CD14-positive monocyte (primary cell): ENCODE measurements at regions not wholly inside any gene's neighbourhood (a gene's known extent, or its start where the extent isn't known, plus 50 kb on each side); places are given as distances from the start of the nearest gene placed in this dataset.
"Not testable (repeated sequence)": the region's sequence is repeated elsewhere in the genome, so short reads cannot be mapped to it uniquely, and the experiment has no call there.

Experiments used
- DNase-seq, 3 donors: peaks; one replicate each; pipeline ENCODE4 v3.0.0-alpha.2; 2011 to 2022
- H2AFZ ChIP-seq: 2 replicates; pipeline ENCODE4 v1.6.0; 2012; ENCODE audit warnings: mild to moderate bottlenecking, low read depth, low read length, inconsistent platforms; ENCODE audit not compliant: insufficient read depth, poor library complexity, severe bottlenecking
- H3K27ac ChIP-seq, 2 donors: 1 replicate in 1 of 2; 2 replicates in 1 of 2; pipeline ENCODE4 v1.5.1; 2012 to 2013; ENCODE audit warnings: low read length in 2 of 2, control low read depth in 1 of 2, inconsistent platforms in 1 of 2, low read depth in 1 of 2, mild to moderate bottlenecking in 1 of 2
- H3K27me3 ChIP-seq, 2 donors: one replicate each; pipeline versions ENCODE4 v1.6.0 to v1.6.1; 2011 to 2013; ENCODE audit warnings: low read length in 2 of 2; ENCODE audit not compliant: control insufficient read depth in 2 of 2, insufficient read depth in 2 of 2
- H3K36me3 ChIP-seq, 2 donors: replicated peaks in 1 of 2; 1 replicate in 1 of 2; 2 replicates in 1 of 2; pipeline versions ENCODE4 v1.5.1 to v1.6.1; 2012 to 2013; ENCODE audit warnings: low read length in 2 of 2, control low read depth in 1 of 2, inconsistent platforms in 1 of 2, mild to moderate bottlenecking in 1 of 2; ENCODE audit not compliant: insufficient read depth in 2 of 2, control insufficient read depth in 1 of 2
- H3K4me1 ChIP-seq, 2 donors: 1 replicate in 1 of 2; 2 replicates in 1 of 2; pipeline versions ENCODE4 v1.5.1 to v1.6.1; 2012 to 2013; ENCODE audit warnings: low read length in 2 of 2, control low read depth in 1 of 2, inconsistent platforms in 1 of 2, mild to moderate bottlenecking in 1 of 2, moderate library complexity in 1 of 2; ENCODE audit not compliant: insufficient read depth in 2 of 2, control insufficient read depth in 1 of 2
- H3K4me2 ChIP-seq: replicated peaks from 2 replicates; pipeline ENCODE3; 2012; ENCODE audit warnings: low read length, moderate library complexity, mild to moderate bottlenecking; ENCODE audit not compliant: poor library complexity, severe bottlenecking; ENCODE audit errors: extremely low read depth
- H3K4me3 ChIP-seq, 3 experiments: fragments of 200-600 bp in 1 of 3; sonication (generic) in 1 of 3; replicated peaks in 1 of 3; 1 replicate in 2 of 3; 2 replicates in 1 of 3; pipeline ENCODE4 v1.5.1; 2011 to 2013; ENCODE audit warnings: low read length in 3 of 3, mild to moderate bottlenecking in 3 of 3, control low read depth in 2 of 3, low read depth in 2 of 3, inconsistent platforms in 1 of 3, moderate library complexity in 1 of 3
- H3K79me2 ChIP-seq: 2 replicates; pipeline ENCODE4 v1.6.0; 2012; ENCODE audit warnings: mild to moderate bottlenecking, control low read depth, inconsistent platforms, low read length, moderate library complexity; ENCODE audit not compliant: insufficient read depth
- H3K9ac ChIP-seq: 2 replicates; pipeline ENCODE4 v1.6.0; 2017; ENCODE audit warnings: low read length, mild to moderate bottlenecking; ENCODE audit not compliant: insufficient read depth, poor library complexity, severe bottlenecking
- H3K9me3 ChIP-seq, 2 donors: replicated peaks in 1 of 2; 1 replicate in 1 of 2; 2 replicates in 1 of 2; pipeline versions ENCODE4 v1.5.1 to v1.6.1; 2012 to 2013; ENCODE audit warnings: low read length in 2 of 2, control low read depth in 1 of 2; ENCODE audit not compliant: control insufficient read depth in 1 of 2, insufficient read depth in 1 of 2
- H4K20me1 ChIP-seq: 2 replicates; pipeline ENCODE4 v1.6.0; 2012; ENCODE audit warnings: mild to moderate bottlenecking, low read length, control low read depth, moderate library complexity; ENCODE audit not compliant: insufficient read depth
- H3K27ac Mint-ChIP-seq, 7 donors: one replicate each; pipeline ENCODE4 v1.8.0; 2020; ENCODE audit warnings: mild to moderate bottlenecking in 7 of 7, mixed read lengths in 7 of 7, moderate library complexity in 6 of 7, inconsistent platforms in 2 of 7
- H3K27me3 Mint-ChIP-seq, 3 donors: one replicate each; pipeline ENCODE4 v1.8.0; 2021 to 2022; ENCODE audit warnings: low read depth in 3 of 3, mild to moderate bottlenecking in 3 of 3, mixed read lengths in 3 of 3, moderate library complexity in 3 of 3, inconsistent platforms in 1 of 3
- H3K36me3 Mint-ChIP-seq, 2 donors: one replicate each; pipeline ENCODE4 v1.8.0; 2020; ENCODE audit warnings: mixed read lengths in 2 of 2, inconsistent platforms in 1 of 2, mild to moderate bottlenecking in 1 of 2
- H3K4me1 Mint-ChIP-seq: one replicate; pipeline ENCODE4 v1.8.0; 2020; ENCODE audit warnings: mild to moderate bottlenecking, mixed read lengths
- H3K4me3 Mint-ChIP-seq, 2 donors: one replicate each; pipeline ENCODE4 v1.8.0; 2020; ENCODE audit warnings: mild to moderate bottlenecking in 2 of 2, mixed read lengths in 2 of 2, moderate library complexity in 1 of 2
- H3K9me3 Mint-ChIP-seq, 7 donors: one replicate each; pipeline ENCODE4 v1.8.0; 2020 to 2022; ENCODE audit warnings: mixed read lengths in 7 of 7, mild to moderate bottlenecking in 6 of 7, moderate library complexity in 6 of 7, inconsistent platforms in 2 of 7
- CTCF ChIP-seq: fragments of 200-600 bp; IDR thresholded peaks from one replicate; pipeline ENCODE4 v1.8.0; 2022; ENCODE audit warnings: antibody characterized with exemption, mild to moderate bottlenecking
- WGBS: methylation state at CpG from one replicate; pipeline ENCODE4 v1.1.5; 2013; ENCODE audit warnings: missing lambda C conversion rate; ENCODE audit not compliant: insufficient coverage; 5-methylcytosine and 5-hydroxymethylcytosine counted together
- intact Hi-C, 2 donors: fragments of 100-400 bp; cut with micrococcal nuclease; formaldehyde crosslinking; loops; one replicate each; pipeline versions ENCODE4 v1.15.0 to v1.15.1; 2023

- no peak for DNase-seq
- H4K20me1 ChIP-seq = no peaks in the 10 kb centered on the region
- no peaks in the 10 kb centered on the region for H3K4me1 ChIP-seq
- TF ChIP-seq CTCF = no peak
- H3K27me3 Mint-ChIP-seq = peaks cover 0 to 3% (median 2%) of the 10 kb centered on the region in 3 donors
- H3K4me3 ChIP-seq = no peak overlapping the region
- intact Hi-C loops = no loop called here
- no peaks in the 10 kb centered on the region for H3K79me2 ChIP-seq
- H3K4me2 ChIP-seq = no peak overlapping the region
- no peak overlapping the region for H3K9ac ChIP-seq
- no peaks in the 10 kb centered on the region for H3K4me1 Mint-ChIP-seq
- no peak overlapping the region for H3K4me3 Mint-ChIP-seq
- H3K36me3 Mint-ChIP-seq = no peaks in the 10 kb centered on the region
- no peak overlapping the region for H3K27ac ChIP-seq
- peaks cover 3 to 11% of the 10 kb centered on the region in 2 donors for H3K9me3 ChIP-seq
- 78% methylated on average over 2 of the region's 5 CpGs for WGBS
- no peaks in the 10 kb centered on the region for H3K36me3 ChIP-seq
- H3K27me3 ChIP-seq = no peaks in the 10 kb centered on the region
- H3K9me3 Mint-ChIP-seq = peaks cover 1 to 20% (median 14%) of the 10 kb centered on the region in 7 donors
- no peak overlapping the region for H3K27ac Mint-ChIP-seq
- no peak overlapping the region for H2AFZ ChIP-seq
These were observed 195.3 kb upstream of the IGF1 start for GRCh38 chr12:102675672-102676071.

- Mint-ChIP-seq H3K27ac (no peak overlapping the region), H3K4me1 (no peaks in the 10 kb centered on the region), H3K9me3 (peaks cover 1 to 20% (median 11%) of the 10 kb centered on the region in 7 donors), H3K4me3 (no peak overlapping the region), H3K27me3 (peaks cover 0 to under 1% (median 0%) of the 10 kb centered on the region in 3 donors), H3K36me3 (no peaks in the 10 kb centered on the region)
- H3K9ac ChIP-seq = no peak overlapping the region
- H3K9me3 ChIP-seq = peaks cover 3 to 11% of the 10 kb centered on the region in 2 donors
- H3K4me2 ChIP-seq = no peak overlapping the region
- no peaks in the 10 kb centered on the region for H4K20me1 ChIP-seq
- no peak for DNase-seq
- H3K79me2 ChIP-seq = no peaks in the 10 kb centered on the region
- no peak overlapping the region for H3K27ac ChIP-seq
- H3K27me3 ChIP-seq = no peaks in the 10 kb centered on the region
- no peaks in the 10 kb centered on the region for H3K4me1 ChIP-seq
- no peak overlapping the region for H3K4me3 ChIP-seq
- TF ChIP-seq CTCF = no peak
- H2AFZ ChIP-seq = no peak overlapping the region
- intact Hi-C loops = no loop called here
- no peaks in the 10 kb centered on the region for H3K36me3 ChIP-seq
- no CpG with 5 or more reads among the region's 1 CpG for WGBS
These were observed 193.2 kb upstream of the IGF1 start for GRCh38 chr12:102673606-102674005.

GRCh38 chr12:102672212-102672611, 191.8 kb upstream of the IGF1 start:
- Mint-ChIP-seq H3K9me3 (peaks cover 0 to 23% (median 11%) of the 10 kb centered on the region in 7 donors), H3K27ac (peak overlapping the region in 1 of 7 donors; percentile 17)
- H2AFZ ChIP-seq, H3K36me3 Mint-ChIP-seq, H3K79me2 ChIP-seq, intact Hi-C loops, H3K9ac ChIP-seq, H3K4me1 Mint-ChIP-seq, H4K20me1 ChIP-seq, H3K36me3 ChIP-seq, H3K4me3 Mint-ChIP-seq, H3K27me3 ChIP-seq, H3K4me3 ChIP-seq, H3K4me2 ChIP-seq, H3K27me3 Mint-ChIP-seq, H3K27ac ChIP-seq, H3K4me1 ChIP-seq, DNase-seq: not testable (repeated sequence)
- peaks cover 3 to 11% of the 10 kb centered on the region in 2 donors for H3K9me3 ChIP-seq
